Germinal center (tissue), 1 donor: ENCODE measurements at regions not wholly inside any gene's neighbourhood (a gene's known extent, or its start where the extent isn't known, plus 50 kb on each side); places are given as distances from the start of the nearest gene placed in this dataset.
"Not testable (repeated sequence)": the region's sequence is repeated elsewhere in the genome, so short reads cannot be mapped to it uniquely, and the experiment has no call there.

ENCODE experiments used
- DNase-seq: peaks from one replicate; pipeline ENCODE4 v3.0.0; 2012; ENCODE audit warnings: mixed read lengths, low spot score

DNA sequence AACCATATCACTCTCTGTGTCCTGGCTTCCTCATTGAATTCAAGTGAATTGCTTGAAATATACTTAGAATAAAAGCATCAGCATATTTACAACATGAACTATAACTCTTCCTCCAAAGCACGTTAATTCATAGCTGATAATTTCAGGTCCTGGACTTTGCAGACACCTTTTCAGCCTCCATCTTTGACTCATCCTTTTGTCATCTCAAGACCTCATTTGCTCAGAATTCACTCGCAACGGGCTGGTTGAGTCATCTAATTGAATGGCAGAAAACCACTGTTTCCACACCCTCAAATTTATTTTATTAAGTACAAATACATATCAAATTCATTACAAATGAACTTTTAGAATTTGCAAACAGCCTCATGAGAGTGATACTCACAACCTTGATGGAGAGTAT, 545.7 kb downstream of the GATA3 start:
- no peak for DNase-seq

DNA sequence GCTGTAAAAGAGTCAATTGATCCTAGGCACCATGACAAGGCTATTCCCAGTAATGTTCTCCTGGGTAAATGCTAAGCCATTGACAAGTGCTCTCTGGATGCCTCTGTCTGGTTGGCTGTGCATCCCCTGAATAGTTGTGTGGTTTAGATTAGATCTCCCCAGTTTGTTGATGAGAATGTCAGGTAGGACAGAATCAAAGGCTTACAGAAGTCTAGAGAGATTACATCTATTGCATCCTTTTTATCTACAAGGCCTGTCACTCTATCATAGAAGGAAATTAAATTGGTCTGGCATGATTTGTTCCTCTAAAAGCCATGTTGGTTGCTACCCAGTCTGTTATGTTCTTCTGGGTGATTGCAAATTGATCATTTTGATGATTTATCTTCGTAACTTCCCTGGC, 548.3 kb downstream of the GATA3 start:
- no peak for DNase-seq

DNA sequence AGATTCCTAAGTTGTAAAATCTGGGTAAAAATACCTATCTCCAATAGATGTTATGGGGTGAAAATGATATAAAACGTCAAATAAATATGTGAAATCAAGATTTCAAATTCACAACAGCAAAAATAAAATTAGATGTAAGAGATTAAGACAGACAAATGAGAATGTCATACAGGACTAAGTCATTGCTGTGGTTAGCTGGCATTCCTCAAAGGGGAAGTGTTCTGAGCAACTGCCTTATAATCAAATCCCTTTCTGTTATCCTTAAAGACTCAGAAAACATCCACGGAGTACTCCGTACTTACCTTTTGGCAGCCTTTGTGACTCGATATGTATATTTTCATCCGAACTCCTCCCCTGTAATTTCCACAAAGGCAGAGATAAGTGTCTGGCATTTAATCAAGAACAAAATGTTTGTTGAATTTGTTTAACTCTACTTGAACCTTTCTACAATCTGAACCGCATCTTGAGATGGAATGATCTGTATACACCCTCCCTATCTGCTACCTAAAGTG, 559.6 kb downstream of the GATA3 start:
- no peak for DNase-seq

DNA sequence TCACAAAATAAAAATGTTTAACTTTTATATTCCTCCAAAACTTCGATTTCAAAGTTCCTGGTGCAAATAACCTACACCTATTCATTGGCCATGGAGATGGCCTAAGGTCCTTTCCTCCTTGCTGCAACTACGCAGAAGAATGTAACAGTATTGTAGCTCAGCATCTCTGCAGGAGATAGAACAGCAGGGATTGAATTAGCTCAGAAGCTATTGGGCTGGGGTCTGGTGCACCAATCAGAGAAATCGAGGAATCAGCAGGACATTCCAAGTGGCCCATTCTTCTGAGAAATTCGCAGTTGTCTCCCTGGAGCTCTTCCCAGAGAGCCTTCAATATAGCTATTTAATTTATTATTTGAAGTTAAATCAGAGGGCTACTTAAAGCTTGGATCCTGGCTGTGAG, 560.6 kb downstream of the GATA3 start:
- no peak for DNase-seq

DNA sequence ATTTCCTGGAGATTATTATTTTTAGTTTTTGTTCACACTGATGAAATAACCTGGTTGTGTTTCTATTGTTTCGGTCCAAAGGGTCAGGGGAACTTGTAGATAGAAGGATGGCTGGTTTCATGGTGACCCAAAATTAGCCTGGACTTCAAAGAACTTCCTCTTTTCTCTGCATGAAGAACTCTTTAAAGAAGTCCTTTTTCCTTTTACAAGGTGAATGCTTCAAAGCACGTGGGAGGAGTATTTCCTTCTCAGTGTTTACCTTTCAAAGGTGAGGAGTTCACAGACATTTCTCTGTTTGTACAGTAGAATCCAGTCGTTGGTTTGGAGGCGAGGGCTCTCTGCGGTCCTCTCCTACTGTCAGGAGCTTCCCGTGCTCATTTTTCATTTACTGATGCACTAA, 561.7 kb downstream of the GATA3 start:
- DNase-seq = no peak

DNA sequence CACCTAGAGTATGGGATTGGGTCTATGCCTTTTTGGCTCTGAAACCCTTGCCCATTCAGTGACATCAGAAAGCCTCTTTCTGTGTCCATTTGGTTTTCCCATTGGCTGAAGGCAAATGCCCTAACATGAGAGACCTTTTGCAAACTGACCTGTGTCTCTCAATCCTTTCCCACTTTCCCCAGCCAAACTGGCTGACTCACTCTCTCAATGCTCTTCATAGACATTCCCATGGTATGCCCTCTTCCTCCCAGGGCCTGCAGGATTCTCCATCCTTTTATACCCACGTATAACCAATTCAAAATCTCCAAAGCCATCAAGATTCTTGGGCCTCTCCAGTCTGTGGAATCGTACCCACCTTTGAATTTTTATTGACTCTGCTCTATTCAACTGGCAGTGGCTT, 563.3 kb downstream of the GATA3 start:
- no peak for DNase-seq

DNA sequence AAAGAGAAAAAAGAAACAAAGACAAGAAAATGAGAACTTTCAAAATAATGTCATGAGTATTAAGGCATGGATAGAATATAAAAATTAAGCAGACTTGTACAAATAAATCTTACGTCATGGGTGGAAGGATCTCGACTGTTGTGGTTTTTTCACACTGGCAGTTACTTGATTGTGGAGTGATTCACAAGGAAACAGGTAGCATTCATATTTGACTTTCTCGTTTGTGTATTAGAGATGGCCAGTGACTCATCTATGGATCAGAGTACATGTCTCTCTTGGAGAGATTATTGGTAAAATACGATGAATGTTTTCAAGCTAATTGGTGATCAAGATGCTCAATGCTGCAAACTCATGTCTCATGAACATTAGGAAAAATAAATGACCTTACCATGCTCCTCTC, 564.3 kb downstream of the GATA3 start:
- DNase-seq = no peak

DNA sequence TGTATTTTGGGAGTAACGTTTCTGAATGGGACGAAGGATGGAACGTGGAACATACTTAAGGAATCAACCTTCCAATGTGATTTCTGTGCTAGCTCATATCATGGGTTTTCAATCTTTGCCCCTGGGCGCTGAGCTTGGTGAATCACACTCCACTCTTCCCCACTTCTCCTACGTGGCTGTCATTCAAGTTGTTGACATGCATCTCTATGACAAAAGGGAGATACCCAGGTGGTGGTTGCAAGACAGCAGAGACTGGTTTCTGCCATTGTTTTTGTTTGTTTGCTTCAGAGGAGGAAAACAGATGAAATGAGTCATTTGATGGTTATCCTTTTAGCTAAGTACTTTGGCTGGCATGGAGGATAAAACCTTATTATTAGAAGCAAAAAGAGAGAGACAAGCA, 573.9 kb downstream of the GATA3 start:
- no peak for DNase-seq

DNA sequence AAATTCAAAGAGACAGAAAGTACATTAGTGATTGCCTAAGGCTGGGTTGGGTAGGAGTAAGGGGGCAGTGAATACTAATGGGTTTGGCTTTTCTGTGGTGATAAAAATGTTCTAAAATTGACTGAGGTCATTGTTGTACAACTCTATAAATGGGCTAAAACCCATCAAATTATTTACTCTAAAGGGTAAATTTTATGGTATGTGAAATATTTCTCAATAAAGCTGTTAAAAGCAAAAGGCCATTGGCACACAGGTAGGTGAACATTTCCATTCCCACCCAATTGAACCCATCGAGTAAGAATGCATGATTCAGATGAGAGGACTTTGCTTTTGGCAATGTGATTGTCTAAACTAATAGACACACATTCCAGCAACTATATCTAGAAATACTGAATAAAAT, 579.4 kb downstream of the GATA3 start:
- DNase-seq = no peak

DNA sequence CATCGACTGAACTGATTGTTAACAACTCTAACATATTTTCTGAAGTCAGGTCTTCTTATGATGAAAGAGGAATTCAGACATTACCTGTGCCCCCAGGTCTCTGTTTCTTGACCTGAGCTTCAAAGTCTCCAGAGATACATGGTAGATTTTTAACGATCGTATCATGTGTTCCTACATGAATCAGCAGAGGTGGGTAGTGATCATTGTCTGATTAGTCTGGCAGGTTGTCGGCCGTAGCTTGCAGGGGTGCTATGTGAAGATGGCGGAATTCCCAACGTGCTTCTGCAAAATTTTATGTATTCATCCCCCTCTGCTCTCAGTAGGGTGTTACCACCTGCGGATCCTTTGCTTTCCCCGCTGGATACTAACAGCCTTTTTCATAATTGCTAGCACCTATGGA, 581.9 kb downstream of the GATA3 start:
- no peak for DNase-seq

DNA sequence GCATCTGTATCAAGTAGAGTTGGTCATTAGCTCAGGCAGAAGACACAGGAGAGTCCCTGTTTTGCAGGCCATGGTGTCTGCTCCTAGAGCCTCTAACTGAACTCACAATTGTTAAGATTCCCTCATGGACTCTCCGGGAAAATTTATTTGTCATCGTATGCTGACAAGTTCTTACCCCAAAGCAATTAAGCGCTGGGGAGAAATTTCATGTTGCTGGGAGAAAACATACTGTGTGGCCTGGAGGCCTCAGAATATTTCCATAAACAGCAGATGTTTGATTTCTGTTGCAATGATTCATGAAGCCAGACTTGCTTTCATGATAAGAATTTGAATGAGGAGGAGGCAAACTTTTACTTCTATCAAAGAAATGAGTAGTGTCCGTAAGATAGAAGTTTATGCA, 583.2 kb downstream of the GATA3 start:
- DNase-seq = no peak

DNA sequence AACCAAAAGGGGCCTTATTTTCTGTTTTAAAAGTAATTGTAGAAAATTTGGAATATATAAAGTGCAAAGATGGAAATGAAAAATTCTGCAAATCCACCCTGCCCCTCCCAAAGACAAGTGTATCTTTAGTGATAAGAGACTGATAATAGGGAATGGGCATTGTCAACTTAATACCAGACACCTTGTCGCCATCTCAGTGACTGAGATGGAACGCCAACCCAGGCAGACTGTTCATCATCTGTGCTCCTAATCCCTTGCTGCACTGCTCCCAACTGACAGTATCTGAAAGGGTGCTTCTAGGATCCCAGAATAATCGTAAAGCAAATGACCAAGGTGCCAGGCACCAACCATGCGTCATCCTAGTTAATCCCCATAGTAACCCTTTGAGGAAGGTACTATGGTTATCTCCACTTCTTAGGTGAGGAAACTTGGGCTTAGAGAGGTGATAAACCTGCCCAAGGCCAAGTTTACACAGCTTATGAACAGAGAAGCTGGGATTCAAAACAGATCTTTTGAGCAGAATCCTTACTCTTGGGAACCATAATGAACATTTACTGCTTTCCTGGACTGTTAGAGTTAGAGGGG, 583.7 kb downstream of the GATA3 start:
- no peak for DNase-seq

DNA sequence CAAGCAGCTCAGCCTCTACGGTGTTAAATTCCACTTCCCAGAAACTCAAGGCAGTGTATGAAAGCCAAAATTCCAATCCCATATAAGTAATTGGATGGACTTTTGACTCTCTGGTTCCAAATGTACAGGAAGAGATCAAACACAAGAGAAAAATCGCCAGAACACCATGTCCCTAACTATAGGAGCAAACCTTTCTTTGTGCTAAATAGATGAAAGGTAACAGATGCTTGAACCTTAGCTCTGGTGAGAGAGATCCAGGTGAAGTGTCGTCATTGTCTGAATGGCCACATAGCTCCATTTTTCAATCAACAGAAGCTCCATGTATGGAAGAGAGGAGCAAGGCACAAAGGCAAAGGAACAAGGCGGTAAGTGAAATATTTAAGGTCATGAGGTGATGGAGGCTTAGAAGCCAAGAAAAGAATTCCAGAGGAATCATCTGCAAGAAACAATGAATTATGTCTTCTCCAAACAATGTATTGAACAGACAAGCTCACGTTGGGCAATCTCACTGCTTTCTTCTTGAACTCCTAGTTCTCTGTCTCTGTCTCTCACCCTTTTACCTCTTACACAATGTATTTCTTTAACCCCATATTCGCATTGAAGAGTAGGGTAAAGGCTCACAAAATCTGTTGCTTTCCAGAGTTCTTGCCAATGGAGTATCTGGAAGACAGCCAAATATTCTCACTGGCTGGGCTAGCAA, 585.1 kb downstream of the GATA3 start:
- no peak for DNase-seq

DNA sequence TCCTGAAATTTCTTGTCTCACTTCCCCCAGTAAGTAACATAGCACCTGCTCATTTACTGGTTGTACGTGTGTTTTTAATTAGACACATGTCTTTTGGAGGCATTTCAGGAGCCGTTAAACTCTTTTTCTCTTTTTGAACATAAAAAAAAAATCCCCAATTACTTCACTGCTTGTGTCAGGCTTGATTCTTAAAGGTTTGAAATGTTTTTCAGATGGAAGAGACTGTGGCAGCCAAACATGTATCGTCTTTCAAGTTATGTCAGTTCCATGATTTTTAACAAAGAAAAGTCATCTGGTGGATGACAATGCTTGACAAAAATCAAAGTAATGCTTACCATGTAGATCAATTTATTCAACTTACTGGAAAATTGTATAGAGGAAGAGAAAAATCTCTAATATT, 585.8 kb downstream of the GATA3 start:
- no peak for DNase-seq

DNA sequence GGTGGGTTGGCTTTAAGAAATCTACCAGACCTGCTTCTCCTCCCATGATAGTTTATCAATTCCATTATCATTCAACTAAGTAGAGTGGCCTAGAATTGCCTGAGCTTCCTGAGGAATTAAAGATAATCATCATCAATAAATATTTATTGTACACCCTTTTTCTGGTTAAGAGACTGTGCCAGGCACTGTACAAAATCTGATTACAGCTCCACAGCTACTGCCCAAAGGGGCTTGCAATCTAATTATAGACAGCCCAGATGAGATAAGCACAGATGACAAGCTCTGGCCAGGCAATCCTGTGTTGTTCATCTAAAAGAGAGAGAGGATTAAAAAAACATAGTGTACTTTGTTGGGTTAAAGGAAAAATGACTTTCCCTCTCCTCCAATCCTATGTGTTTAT, 586.4 kb downstream of the GATA3 start:
- DNase-seq = no peak

DNA sequence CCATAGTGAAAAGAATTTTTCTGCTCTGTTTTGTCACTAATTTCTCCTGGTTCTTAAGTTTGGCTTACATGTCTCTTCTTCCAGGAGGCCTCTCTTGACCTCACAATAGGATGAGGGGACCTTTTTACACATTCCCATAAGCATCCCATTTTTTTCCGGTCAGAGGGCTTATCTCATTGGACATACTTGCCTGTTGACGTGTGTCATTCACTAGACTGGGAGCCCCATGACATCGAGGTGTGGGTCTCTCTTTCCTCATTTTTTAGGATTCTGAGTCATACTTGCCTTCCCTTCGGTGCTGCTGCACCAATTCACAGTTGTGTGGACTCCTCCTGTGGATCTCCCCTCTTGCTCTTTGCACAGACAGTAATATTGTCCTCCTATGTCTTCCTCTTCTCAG, 601.8 kb downstream of the GATA3 start:
- no peak for DNase-seq

DNA sequence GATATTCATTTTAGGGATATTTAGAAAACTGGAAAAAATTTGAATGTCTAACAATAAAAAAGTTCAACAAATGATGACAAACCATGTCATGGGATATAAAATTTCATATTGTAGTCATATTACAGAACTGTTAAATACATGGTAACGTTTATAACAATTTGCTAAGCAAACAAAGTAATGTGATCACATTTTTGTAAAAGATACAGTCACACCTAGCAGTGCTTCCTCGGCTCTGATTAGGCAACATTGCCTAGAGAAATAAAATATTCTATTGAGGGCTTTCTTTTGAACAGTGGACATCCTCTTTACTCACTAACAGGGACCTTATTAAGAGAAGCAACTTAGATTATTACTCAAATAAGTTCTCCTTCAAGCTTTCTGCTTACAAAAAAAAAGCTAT, 605.5 kb downstream of the GATA3 start:
- no peak for DNase-seq

DNA sequence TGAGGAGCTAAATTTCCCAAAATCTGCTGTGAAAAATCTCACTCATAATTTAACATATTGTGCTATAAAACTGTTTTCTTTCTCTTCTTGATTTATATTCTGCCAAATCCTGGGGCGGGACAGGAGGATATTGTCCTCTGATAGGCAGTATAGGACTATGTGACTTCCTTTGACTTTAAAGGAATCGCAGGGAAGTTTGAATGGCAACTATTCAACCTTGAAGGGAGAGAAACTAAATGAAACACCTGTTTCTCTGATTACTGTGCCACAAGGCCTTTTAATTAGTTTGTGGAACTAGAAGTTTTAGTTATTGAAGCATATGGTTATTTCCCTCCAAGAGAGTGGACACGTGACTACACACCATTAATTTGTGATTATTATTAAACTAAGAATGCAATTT, 607.4 kb downstream of the GATA3 start:
- no peak for DNase-seq

DNA sequence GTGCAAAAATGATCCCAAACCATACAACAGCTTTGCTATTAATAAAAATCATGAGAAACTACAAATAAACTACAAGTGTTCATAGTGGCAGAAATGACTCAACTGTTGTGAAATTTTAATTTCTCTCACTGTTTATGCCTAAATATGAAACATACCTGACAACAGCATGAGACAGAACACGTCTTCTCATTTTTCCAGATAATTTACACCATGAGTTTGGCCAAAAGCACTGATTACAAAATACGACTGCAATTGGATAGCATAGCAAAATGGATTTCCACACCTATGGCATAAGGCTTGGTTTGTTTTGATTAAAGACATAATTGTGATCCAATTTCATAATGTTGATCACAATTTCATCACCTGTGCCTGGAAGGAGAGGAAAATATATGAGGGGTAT, 608.6 kb downstream of the GATA3 start:
- no peak for DNase-seq

DNA sequence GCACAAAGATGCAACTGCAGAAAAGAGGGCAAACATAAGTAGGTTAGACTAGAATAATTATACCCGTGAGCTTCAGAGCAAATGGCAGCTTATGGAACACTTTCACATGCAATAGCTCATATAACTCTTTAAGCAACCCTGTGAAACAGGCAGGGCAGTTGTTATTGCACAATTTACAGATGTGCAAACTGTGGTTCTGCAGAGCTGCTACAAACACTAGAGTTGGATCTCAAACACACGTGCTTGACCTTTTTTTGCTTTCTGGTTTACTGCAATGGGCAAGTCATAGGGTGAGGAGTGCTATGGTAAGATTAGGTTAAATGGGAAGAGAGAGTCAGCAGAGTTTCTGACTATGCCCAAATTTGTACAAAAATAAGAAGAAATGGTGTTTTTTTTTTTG, 610.8 kb downstream of the GATA3 start:
- DNase-seq = no peak

DNA sequence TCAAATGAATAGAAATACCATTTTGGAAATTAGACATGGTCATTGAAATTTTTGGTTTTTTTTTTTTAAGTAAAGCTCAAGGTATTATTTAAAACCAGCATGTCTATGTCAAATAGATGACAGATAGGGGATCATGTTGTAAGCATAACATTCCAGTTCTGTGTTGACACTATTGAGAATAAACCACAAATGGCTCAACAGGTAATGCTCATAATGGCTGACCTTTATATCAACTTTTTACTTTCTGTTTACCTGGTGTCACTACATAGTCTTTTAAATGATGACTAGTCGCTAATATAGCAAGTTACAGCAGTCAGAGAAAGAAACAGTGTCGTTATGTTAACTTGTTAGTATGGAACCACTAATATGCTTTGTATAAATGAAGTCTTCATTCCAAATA, 616.0 kb downstream of the GATA3 start:
- DNase-seq = no peak

DNA sequence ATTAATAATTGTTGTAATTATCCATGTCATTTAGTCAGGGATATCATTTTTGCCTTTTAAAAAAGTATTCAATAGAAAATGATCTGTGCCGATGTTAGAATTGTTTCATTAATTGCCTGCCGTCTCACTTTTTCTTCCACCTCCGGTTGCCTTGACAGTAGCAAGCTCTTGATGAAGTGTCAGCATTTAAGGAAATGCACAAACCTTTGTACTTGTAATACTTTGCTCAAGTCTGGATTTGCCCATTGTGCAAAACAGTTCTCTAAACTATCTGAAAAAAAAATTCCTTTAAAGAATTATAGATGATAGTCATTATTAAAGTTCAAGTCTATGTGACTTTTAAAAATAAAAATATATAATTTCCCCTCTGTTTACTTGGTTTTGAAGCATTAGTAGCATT, 619.7 kb downstream of the GATA3 start:
- no peak for DNase-seq

DNA sequence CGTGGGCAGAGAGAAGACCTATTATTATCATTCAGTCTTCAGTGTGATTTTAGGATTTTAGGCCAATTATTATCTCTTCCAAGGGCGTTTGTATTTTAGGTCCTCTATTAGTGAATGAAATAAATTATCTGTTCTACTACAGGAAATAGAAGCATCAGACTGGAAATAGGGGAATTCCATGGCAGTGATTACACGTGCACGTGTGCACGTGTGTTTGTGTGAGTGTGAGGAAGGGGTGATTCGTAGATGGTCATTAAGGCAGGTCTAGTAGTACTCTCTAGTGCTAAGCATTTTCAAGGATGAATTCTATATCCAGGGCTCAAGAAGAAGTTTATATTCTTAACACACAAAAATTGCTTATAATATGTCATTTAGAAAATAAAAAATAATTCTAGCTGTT, 623.2 kb downstream of the GATA3 start:
- no peak for DNase-seq

DNA sequence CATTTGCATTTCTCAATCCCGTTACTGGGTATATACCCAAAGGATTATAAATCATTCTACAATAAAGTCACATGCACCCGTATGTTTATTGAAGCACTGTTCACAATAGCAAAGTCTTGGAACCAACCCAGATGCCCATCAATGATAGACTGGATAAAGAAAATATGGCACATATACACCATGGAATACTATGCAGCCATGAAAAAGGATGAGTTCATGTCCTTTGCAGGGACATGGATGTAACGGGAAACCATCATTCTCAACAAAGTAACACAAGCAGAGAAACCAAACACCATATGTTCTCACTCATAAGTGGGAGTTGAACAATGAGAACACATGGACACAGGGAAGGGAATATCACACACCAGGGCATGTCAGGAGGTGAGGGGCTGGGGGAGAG, 630.4 kb downstream of the GATA3 start:
- not testable (repeated sequence) for DNase-seq
